Smooth muscle cell (in vitro differentiated cells): ENCODE measurements at regions not wholly inside any gene's neighbourhood (a gene's known extent, or its start where the extent isn't known, plus 50 kb on each side); places are given as distances from the start of the nearest gene placed in this dataset.

Experiments used
- DNase-seq: peaks from one replicate; lab custom pipeline; 2025; ENCODE audit not compliant: unreplicated experiment; lab: John Stamatoyannopoulos, UW
- H2AFZ ChIP-seq: fragments of 200-600 bp; sonication (generic); 2 replicates; pipeline ENCODE4 v1.6.0; 2016; ENCODE audit warnings: antibody characterized with exemption, low read depth, mild to moderate bottlenecking
- H3F3A ChIP-seq: fragments of 200-600 bp; sonication (generic); 2 replicates; pipeline ENCODE4 v1.6.0; 2017; ENCODE audit warnings: antibody characterized with exemption, low read depth
- H3K27ac ChIP-seq: fragments of 200-600 bp; sonication (generic); 2 replicates; pipeline ENCODE4 v1.5.1; 2016; ENCODE audit warnings: low read depth, mild to moderate bottlenecking
- H3K27me3 ChIP-seq: fragments of 200-600 bp; sonication (generic); 2 replicates; pipeline ENCODE4 v1.6.1; 2016; ENCODE audit warnings: low read depth, mild to moderate bottlenecking
- H3K36me3 ChIP-seq: fragments of 200-600 bp; sonication (generic); 2 replicates; pipeline ENCODE4 v1.5.1; 2016; ENCODE audit warnings: low read depth
- H3K4me1 ChIP-seq: fragments of 200-600 bp; sonication (generic); 2 replicates; pipeline ENCODE4 v1.5.1; 2016; ENCODE audit warnings: low read depth
- H3K4me2 ChIP-seq: fragments of 200-600 bp; sonication (generic); 2 replicates; pipeline ENCODE4 v1.6.0; 2016; ENCODE audit warnings: mild to moderate bottlenecking
- H3K4me3 ChIP-seq: fragments of 200-600 bp; sonication (generic); 2 replicates; pipeline ENCODE4 v1.5.1; 2016; ENCODE audit warnings: mild to moderate bottlenecking
- H3K79me2 ChIP-seq: fragments of 200-600 bp; sonication (generic); 2 replicates; pipeline ENCODE4 v1.6.0; 2016; ENCODE audit warnings: low read depth, mild to moderate bottlenecking
- H3K9ac ChIP-seq: fragments of 200-600 bp; sonication (generic); 2 replicates; pipeline ENCODE4 v1.6.0; 2016; ENCODE audit warnings: low read depth
- H3K9me3 ChIP-seq: fragments of 200-600 bp; sonication (generic); replicated peaks from 2 replicates; pipeline ENCODE4 v1.5.1; 2016; ENCODE audit warnings: low read depth
- H4K20me1 ChIP-seq: fragments of 200-600 bp; sonication (generic); 2 replicates; pipeline ENCODE4 v1.6.0; 2016; ENCODE audit warnings: low read depth
- WGBS: methylation state at CpG from one replicate; pipeline ENCODE4 v1.1.7; 2016; ENCODE audit warnings: low lambda C conversion rate; 5-methylcytosine and 5-hydroxymethylcytosine counted together
- TF ChIP-seq, protein P1 (sequence below): fragments of 200-600 bp; sonication (generic); IDR thresholded peaks from 2 replicates; pipeline ENCODE4 v1.5.1; 2017; ENCODE audit warnings: borderline replicate concordance, mild to moderate bottlenecking, antibody characterized with exemption; ENCODE audit not compliant: insufficient read depth, poor library complexity, severe bottlenecking

DNA sequence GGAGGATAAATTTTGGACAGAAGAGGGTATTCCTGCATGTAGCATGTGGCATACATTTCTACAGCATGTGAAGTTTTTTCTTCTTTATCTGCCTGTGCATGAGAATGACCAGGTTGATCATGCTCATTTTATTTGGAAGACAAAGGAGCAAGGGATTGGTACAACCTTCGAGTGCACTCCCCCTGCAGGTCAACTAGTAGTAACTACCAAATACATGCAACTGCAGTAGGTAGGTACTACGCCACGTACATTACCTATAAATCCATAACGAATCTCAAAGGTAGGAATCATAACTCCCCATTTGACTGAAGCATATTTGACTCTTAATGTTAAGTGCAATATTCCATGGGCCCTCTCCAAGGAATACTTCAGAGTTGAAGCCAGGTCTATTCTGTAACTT is 763.9 kb downstream of the TSN start:
- peaks cover 13% of the 10 kb centered on the region for H3K4me1 ChIP-seq
- TF ChIP-seq, protein P1, sequence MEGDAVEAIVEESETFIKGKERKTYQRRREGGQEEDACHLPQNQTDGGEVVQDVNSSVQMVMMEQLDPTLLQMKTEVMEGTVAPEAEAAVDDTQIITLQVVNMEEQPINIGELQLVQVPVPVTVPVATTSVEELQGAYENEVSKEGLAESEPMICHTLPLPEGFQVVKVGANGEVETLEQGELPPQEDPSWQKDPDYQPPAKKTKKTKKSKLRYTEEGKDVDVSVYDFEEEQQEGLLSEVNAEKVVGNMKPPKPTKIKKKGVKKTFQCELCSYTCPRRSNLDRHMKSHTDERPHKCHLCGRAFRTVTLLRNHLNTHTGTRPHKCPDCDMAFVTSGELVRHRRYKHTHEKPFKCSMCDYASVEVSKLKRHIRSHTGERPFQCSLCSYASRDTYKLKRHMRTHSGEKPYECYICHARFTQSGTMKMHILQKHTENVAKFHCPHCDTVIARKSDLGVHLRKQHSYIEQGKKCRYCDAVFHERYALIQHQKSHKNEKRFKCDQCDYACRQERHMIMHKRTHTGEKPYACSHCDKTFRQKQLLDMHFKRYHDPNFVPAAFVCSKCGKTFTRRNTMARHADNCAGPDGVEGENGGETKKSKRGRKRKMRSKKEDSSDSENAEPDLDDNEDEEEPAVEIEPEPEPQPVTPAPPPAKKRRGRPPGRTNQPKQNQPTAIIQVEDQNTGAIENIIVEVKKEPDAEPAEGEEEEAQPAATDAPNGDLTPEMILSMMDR: peak; percentile 15
- no peaks in the 10 kb centered on the region for H3K27me3 ChIP-seq
- peak overlapping the region; percentile 42 for H2AFZ ChIP-seq
- no peak overlapping the region for H3K9ac ChIP-seq
- no peak overlapping the region for H3K4me2 ChIP-seq
- no peaks in the 10 kb centered on the region for H3K79me2 ChIP-seq
- no peak overlapping the region for H3K4me3 ChIP-seq
- no peak for DNase-seq
- H3K9me3 ChIP-seq: no peaks in the 10 kb centered on the region
- no peaks in the 10 kb centered on the region for H3F3A ChIP-seq
- WGBS: 96% methylated on average over 4 of the region's 4 CpGs
- H3K36me3 ChIP-seq: no peaks in the 10 kb centered on the region
- no peaks in the 10 kb centered on the region for H4K20me1 ChIP-seq
- no peak overlapping the region for H3K27ac ChIP-seq

DNA sequence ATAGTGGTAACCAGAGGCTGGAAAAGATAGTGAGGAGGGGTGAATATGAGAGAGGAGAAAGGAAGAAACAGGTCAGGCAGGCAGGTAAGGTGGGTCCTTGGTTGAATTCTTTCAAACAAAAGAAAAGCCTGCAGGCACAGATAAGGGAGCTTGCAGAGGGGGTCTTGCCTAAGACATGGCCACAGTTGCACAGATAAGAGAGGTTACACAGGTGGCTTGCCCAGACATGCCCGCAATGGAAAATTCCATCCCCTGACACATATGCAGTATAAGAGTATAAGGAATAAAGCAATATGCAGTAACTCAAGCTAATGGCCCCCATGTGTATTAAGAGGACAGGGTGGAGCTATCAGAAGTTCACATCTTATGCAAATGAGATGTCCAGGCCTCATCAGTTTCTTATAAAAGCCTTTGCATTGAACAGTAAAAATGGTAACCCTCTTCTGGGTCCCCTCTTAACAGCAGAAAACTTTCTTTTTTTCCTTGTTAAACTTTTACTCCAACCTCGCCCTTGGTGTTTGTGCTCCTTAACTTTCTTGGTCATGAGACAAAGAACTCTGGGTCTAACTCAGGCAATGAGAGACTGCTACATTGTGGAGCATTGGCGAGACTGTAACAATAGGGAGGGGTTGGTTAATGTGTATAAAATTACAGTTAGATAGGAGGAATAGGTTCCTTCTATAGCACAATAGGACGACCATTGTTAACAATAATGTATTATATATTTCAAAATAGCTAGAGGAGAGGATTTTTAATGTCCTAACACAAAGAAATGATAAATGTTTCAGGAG is 764.6 kb downstream of the TSN start:
- no peaks in the 10 kb centered on the region for H3K36me3 ChIP-seq
- no peak overlapping the region for H3K4me3 ChIP-seq
- H3K4me1 ChIP-seq: peaks cover 13% of the 10 kb centered on the region
- TF ChIP-seq, protein P1: no peak
- H3K79me2 ChIP-seq: no peaks in the 10 kb centered on the region
- H3K9ac ChIP-seq: no peak overlapping the region
- H2AFZ ChIP-seq: peak overlapping the region; percentile 42
- H3K4me2 ChIP-seq: no peak overlapping the region
- no peak overlapping the region for H3K27ac ChIP-seq
- no peaks in the 10 kb centered on the region for H4K20me1 ChIP-seq
- H3K9me3 ChIP-seq: no peaks in the 10 kb centered on the region
- 94% methylated on average over 4 of the region's 4 CpGs for WGBS
- no peaks in the 10 kb centered on the region for H3K27me3 ChIP-seq
- H3F3A ChIP-seq: no peaks in the 10 kb centered on the region
- no peak for DNase-seq

- TF ChIP-seq, protein P1: no peak
- no peak overlapping the region for H3K27ac ChIP-seq
- no peak for DNase-seq
- no peak overlapping the region for H2AFZ ChIP-seq
- no peaks in the 10 kb centered on the region for H3K9me3 ChIP-seq
- no peaks in the 10 kb centered on the region for H3K36me3 ChIP-seq
- H3K9ac ChIP-seq: no peak overlapping the region
- H4K20me1 ChIP-seq: no peaks in the 10 kb centered on the region
- no peaks in the 10 kb centered on the region for H3K27me3 ChIP-seq
- H3K79me2 ChIP-seq: no peaks in the 10 kb centered on the region
- 86% methylated on average over 4 of the region's 4 CpGs for WGBS
- H3F3A ChIP-seq: no peaks in the 10 kb centered on the region
- H3K4me1 ChIP-seq: no peaks in the 10 kb centered on the region
- H3K4me2 ChIP-seq: no peak overlapping the region
- H3K4me3 ChIP-seq: no peak overlapping the region
These were observed 767.7 kb downstream of the TSN start for GRCh38 chr2:122523143-122523542.

- Histone ChIP-seq H3F3A (no peaks in the 10 kb centered on the region), H3K4me1 (peaks cover 4% of the 10 kb centered on the region), H3K36me3 (no peaks in the 10 kb centered on the region), H3K27me3 (no peaks in the 10 kb centered on the region), H3K4me2 (no peak overlapping the region), H3K27ac (no peak overlapping the region), H3K4me3 (no peak overlapping the region), H3K79me2 (no peaks in the 10 kb centered on the region), H2AFZ (no peak overlapping the region), H4K20me1 (no peaks in the 10 kb centered on the region), H3K9me3 (no peaks in the 10 kb centered on the region), H3K9ac (no peak overlapping the region)
- TF ChIP-seq, protein P1: no peak
- no peak for DNase-seq
- 76% methylated on average over 3 of the region's 3 CpGs for WGBS
These were observed 768.5 kb downstream of the TSN start for GRCh38 chr2:122523981-122524380.
